ENCODE measurements at regions not wholly inside any gene's neighbourhood (a gene's known extent, or its start where the extent isn't known, plus 50 kb on each side); places are given as distances from the start of the nearest gene placed in this dataset.

DNA sequence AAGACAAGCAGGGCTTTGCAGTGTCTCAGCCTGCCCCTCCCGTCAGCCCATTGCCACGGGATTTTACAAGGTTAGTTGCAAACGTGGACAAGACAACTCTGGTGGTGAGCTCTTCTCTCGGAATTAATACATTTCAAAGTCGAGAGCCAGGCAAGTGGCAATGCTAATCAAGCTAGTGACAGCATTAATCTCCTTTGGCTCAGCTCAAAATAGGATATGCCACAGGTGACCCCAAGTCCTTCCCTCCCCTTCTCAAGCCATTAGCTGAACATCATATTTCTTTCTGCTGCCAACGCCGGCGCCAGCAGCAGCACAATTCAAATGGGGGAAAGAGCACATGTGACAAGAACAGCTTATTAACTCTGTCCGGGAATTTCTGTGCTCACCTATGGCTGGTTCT is 190.1 kb downstream of the ATPSCKMT start:
- H3K4me3 ChIP-seq (ENCODE audit: low read depth, low read length): no peak overlapping the region
- TF ChIP-seq, protein P1, sequence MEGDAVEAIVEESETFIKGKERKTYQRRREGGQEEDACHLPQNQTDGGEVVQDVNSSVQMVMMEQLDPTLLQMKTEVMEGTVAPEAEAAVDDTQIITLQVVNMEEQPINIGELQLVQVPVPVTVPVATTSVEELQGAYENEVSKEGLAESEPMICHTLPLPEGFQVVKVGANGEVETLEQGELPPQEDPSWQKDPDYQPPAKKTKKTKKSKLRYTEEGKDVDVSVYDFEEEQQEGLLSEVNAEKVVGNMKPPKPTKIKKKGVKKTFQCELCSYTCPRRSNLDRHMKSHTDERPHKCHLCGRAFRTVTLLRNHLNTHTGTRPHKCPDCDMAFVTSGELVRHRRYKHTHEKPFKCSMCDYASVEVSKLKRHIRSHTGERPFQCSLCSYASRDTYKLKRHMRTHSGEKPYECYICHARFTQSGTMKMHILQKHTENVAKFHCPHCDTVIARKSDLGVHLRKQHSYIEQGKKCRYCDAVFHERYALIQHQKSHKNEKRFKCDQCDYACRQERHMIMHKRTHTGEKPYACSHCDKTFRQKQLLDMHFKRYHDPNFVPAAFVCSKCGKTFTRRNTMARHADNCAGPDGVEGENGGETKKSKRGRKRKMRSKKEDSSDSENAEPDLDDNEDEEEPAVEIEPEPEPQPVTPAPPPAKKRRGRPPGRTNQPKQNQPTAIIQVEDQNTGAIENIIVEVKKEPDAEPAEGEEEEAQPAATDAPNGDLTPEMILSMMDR (IDR thresholded peaks at IDR 0.05; ENCODE audit: insufficient read depth, low read depth, low read length, missing control alignments): no peak
- DNase-seq (ENCODE audit: low read depth): no peak

- TF ChIP-seq, protein P1 (IDR thresholded peaks at IDR 0.05; ENCODE audit: insufficient read depth, low read depth, low read length, missing control alignments): no peak
- no peak overlapping the region for H3K4me3 ChIP-seq (ENCODE audit: low read depth, low read length)
- DNase-seq (ENCODE audit: low read depth): no peak
Observed at GRCh38 chr5:10057356-10057755, 192.3 kb downstream of the ATPSCKMT start.

DNA sequence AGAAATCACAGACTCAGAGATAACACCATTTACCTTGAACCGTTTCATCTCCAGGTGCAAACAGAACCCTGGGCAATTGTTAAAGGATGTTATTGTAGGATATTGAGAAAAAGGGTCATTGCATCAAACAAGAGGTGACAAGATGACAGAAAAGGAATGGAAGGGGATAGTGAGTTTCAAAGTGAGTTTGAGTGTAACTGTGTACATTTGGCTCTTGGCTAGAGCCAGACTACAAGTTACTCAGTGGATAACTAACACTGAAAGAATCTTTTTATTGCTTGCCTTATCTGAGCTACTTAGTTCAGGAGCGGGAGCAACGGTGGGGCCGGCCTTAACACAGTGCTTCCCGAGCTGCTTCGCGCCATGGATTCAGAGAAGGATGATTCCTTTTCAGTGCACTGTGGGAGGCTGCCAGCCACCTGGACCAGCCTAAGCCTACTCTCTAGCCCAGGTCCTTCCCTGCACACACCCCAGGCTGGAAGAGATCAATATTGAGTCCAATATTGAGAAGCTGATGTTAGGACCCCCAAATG is 193.4 kb downstream of the ATPSCKMT start:
- TF ChIP-seq, protein P1 (IDR thresholded peaks at IDR 0.05; ENCODE audit: insufficient read depth, low read depth, low read length, missing control alignments): no peak
- H3K4me3 ChIP-seq (ENCODE audit: low read depth, low read length): no peak overlapping the region
- DNase-seq (ENCODE audit: low read depth): no peak

GRCh38 chr5:10049858-10050455 is 199.7 kb downstream of the ATPSCKMT start:
- TF ChIP-seq, protein P1 (IDR thresholded peaks at IDR 0.05; ENCODE audit: insufficient read depth, low read depth, low read length, missing control alignments): no peak
- H3K4me3 ChIP-seq (ENCODE audit: low read depth, low read length): no peak overlapping the region
- no peak for DNase-seq (ENCODE audit: low read depth)

- H3K4me3 ChIP-seq (ENCODE audit: low read depth, low read length): no peak overlapping the region
- DNase-seq (ENCODE audit: low read depth): no peak
- TF ChIP-seq, protein P1 (IDR thresholded peaks at IDR 0.05; ENCODE audit: insufficient read depth, low read depth, low read length, missing control alignments): no peak
Observed at GRCh38 chr5:10046676-10047075, 203.0 kb downstream of the ATPSCKMT start.

- DNase-seq (ENCODE audit: low read depth): no peak
- TF ChIP-seq, protein P1 (IDR thresholded peaks at IDR 0.05; ENCODE audit: insufficient read depth, low read depth, low read length, missing control alignments): no peak
- no peak overlapping the region for H3K4me3 ChIP-seq (ENCODE audit: low read depth, low read length)
Observed at GRCh38 chr5:10045376-10045775, 204.3 kb downstream of the ATPSCKMT start.
